Peyer's patch (tissue), 4 donors: ENCODE measurements at regions not wholly inside any gene's neighbourhood (a gene's known extent, or its start where the extent isn't known, plus 50 kb on each side); places are given as distances from the start of the nearest gene placed in this dataset.

Experiments used
- DNase-seq, 3 donors: peaks; one replicate each; pipeline ENCODE4 v3.0.0-alpha.2; 2017 to 2019
- H3K27ac ChIP-seq, 4 donors: fragments of 200-600 bp; sonication (generic); one replicate each; pipeline ENCODE4 v1.5.1; 2016 to 2019
- H3K27me3 ChIP-seq, 2 donors: fragments of 200-600 bp; sonication (generic); one replicate each; pipeline ENCODE4 v1.5.1; 2019
- H3K36me3 ChIP-seq, 3 donors: fragments of 200-600 bp; sonication (generic); one replicate each; pipeline ENCODE4 v1.5.1; 2016 to 2019
- H3K4me1 ChIP-seq, 4 donors: fragments of 200-600 bp; sonication (generic); one replicate each; pipeline ENCODE4 v1.5.1; 2016 to 2019
- H3K4me3 ChIP-seq, 4 donors: fragments of 200-600 bp; sonication (generic); 1 replicate in 3 of 4; 2 replicates in 1 of 4; pipeline ENCODE4 v1.5.1; 2016 to 2019; ENCODE audit warnings: mild to moderate bottlenecking in 1 of 4
- H3K9me3 ChIP-seq, 4 donors: fragments of 200-600 bp; sonication (generic); one replicate each; pipeline ENCODE4 v1.5.1; 2016 to 2019; ENCODE audit warnings: mild to moderate bottlenecking in 1 of 4
- CTCF ChIP-seq, 6 experiments: fragments of 450-650 bp in 4 of 6; fragments of 200-600 bp in 2 of 6; sonication (generic) in 1 of 6; IDR thresholded peaks; one replicate each; pipeline ENCODE4 v1.5.1; 2017 to 2019; ENCODE audit warnings: antibody characterized with exemption in 6 of 6, mild to moderate bottlenecking in 3 of 6, moderate library complexity in 1 of 6
- POLR2A ChIP-seq, 2 donors: fragments of 450-650 bp; IDR thresholded peaks; one replicate each; pipeline ENCODE4 v1.5.1; 2017; ENCODE audit warnings: antibody characterized with exemption in 2 of 2, mild to moderate bottlenecking in 2 of 2, moderate library complexity in 2 of 2

- Histone ChIP-seq H3K27ac (no peak overlapping the region), H3K9me3 (peaks cover 0 to 3% (median 0%) of the 10 kb centered on the region in 4 donors), H3K36me3 (no peaks in the 10 kb centered on the region), H3K4me1 (no peaks in the 10 kb centered on the region), H3K27me3 (no peaks in the 10 kb centered on the region), H3K4me3 (no peak overlapping the region)
- TF ChIP-seq CTCF (IDR thresholded peaks at IDR 0.05) (no peak), POLR2A (IDR thresholded peaks at IDR 0.05) (no peak)
- peak in 1 of 3 donors; percentile 46 for DNase-seq
Observed at GRCh38 chr1:106584676-106585075, 471.8 kb upstream of the PRMT6 start.

GRCh38 chr1:106600626-106601025 lies 455.8 kb upstream of the PRMT6 start:
- Histone ChIP-seq H3K27me3 (no peaks in the 10 kb centered on the region), H3K9me3 (no peaks in the 10 kb centered on the region), H3K36me3 (no peaks in the 10 kb centered on the region), H3K27ac (no peak overlapping the region), H3K4me1 (no peaks in the 10 kb centered on the region), H3K4me3 (no peak overlapping the region)
- no peak for TF ChIP-seq POLR2A (IDR thresholded peaks at IDR 0.05)
- TF ChIP-seq CTCF (IDR thresholded peaks at IDR 0.05) = no peak
- DNase-seq = no peak

GRCh38 chr1:106603616-106604015 lies 452.9 kb upstream of the PRMT6 start:
- Histone ChIP-seq H3K9me3 (no peaks in the 10 kb centered on the region), H3K27ac (no peak overlapping the region), H3K4me1 (no peaks in the 10 kb centered on the region), H3K27me3 (no peaks in the 10 kb centered on the region), H3K36me3 (no peaks in the 10 kb centered on the region), H3K4me3 (no peak overlapping the region)
- TF ChIP-seq CTCF (IDR thresholded peaks at IDR 0.05) (no peak), POLR2A (IDR thresholded peaks at IDR 0.05) (no peak)
- DNase-seq = no peak

- no peaks in the 10 kb centered on the region for H3K9me3 ChIP-seq
- no peak overlapping the region for H3K4me3 ChIP-seq
- TF ChIP-seq POLR2A (IDR thresholded peaks at IDR 0.05) (no peak), CTCF (IDR thresholded peaks at IDR 0.05) (no peak)
- H3K27ac ChIP-seq = no peak overlapping the region
- no peaks in the 10 kb centered on the region for H3K36me3 ChIP-seq
- H3K4me1 ChIP-seq = no peaks in the 10 kb centered on the region
- no peaks in the 10 kb centered on the region for H3K27me3 ChIP-seq
- DNase-seq = no peak
Observed at GRCh38 chr1:106608841-106609240, 447.6 kb upstream of the PRMT6 start.

GRCh38 chr1:106613068-106613467 lies 443.4 kb upstream of the PRMT6 start:
- no peak for DNase-seq
- H3K4me1 ChIP-seq = no peaks in the 10 kb centered on the region
- TF ChIP-seq CTCF (IDR thresholded peaks at IDR 0.05) = no peak
- TF ChIP-seq POLR2A (IDR thresholded peaks at IDR 0.05) = no peak
- H3K9me3 ChIP-seq = no peaks in the 10 kb centered on the region
- H3K36me3 ChIP-seq = no peaks in the 10 kb centered on the region
- H3K27me3 ChIP-seq = no peaks in the 10 kb centered on the region
- H3K4me3 ChIP-seq = no peak overlapping the region
- no peak overlapping the region for H3K27ac ChIP-seq

- Histone ChIP-seq H3K36me3 (no peaks in the 10 kb centered on the region), H3K27ac (no peak overlapping the region), H3K9me3 (no peaks in the 10 kb centered on the region), H3K4me3 (no peak overlapping the region), H3K27me3 (no peaks in the 10 kb centered on the region), H3K4me1 (no peaks in the 10 kb centered on the region)
- DNase-seq = no peak
- TF ChIP-seq CTCF (IDR thresholded peaks at IDR 0.05) = no peak
- TF ChIP-seq POLR2A (IDR thresholded peaks at IDR 0.05) = no peak
Observed at GRCh38 chr1:106613861-106614260, 442.6 kb upstream of the PRMT6 start.
